GM18909 (cell line): ENCODE measurements at regions not wholly inside any gene's neighbourhood (a gene's known extent, or its start where the extent isn't known, plus 50 kb on each side); places are given as distances from the start of the nearest gene placed in this dataset.
A peak's percentile ranks its signal among the peaks of the same experiment; 100 is the strongest.

Source experiments
- ATAC-seq: cut with Tn5 transposase; IDR thresholded peaks from one replicate; pipeline ENCODE4 v1.9.1; 2021; ENCODE audit warnings: mild to moderate bottlenecking; ENCODE audit not compliant: unreplicated experiment, poor library complexity

GRCh38 chr6:139551376-139551775 lies 176.9 kb upstream of the CITED2 start:
- ATAC-seq: no peak

GRCh38 chr6:139550361-139550760 lies 175.9 kb upstream of the CITED2 start:
- ATAC-seq: no peak

GRCh38 chr6:139549561-139550070 lies 175.2 kb upstream of the CITED2 start:
- ATAC-seq: no peak

DNA sequence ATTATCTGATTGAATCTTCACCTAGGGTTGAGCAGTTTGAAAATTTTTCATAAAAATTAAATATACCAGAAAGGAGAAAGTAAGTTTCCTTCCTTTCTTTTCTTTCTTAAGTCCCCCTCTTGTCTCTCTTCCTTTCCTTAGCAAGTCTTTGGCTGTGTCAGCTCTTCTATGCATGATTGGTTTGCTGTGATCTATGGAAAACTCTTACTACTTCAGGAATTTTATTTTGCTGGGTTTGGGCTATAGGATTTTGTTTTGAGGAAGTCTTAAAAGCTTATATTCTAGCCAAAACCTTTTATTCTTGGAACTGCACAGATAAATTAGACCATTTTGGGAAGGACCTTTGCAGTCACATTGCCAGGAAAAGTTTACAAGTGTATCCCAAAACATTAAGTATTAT lies 173.4 kb upstream of the CITED2 start:
- ATAC-seq: no peak

DNA sequence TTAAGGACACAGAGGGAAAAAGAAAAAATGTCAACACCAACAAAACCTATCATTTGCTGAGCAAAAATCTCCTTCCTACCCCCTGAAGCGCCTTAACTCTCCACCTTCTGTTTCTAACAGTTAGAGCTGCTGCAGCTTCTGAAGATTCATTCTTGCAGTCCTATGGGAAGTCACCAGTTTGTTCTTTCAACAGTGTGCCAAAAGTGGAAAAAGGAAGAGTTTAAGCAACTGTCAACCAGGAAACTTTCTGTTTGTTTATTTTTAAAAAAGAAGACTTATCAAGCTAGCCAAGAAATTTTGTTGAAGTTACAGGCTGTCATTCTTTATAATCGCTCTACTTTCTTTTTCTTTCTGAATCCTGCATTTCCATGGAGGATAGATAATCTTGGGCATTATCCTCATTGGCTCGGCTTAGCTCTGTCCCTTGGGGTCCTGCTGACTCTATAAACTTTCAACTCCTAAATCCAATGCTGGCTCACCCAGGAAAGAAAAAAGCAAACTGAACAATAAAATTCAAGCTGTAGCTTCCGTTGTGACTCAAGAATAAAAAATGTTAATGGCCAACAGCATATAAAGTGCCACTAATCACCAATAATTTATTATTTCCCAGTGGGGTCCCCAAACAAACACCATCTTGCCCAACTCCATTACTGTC lies 172.8 kb upstream of the CITED2 start:
- no peak for ATAC-seq

DNA sequence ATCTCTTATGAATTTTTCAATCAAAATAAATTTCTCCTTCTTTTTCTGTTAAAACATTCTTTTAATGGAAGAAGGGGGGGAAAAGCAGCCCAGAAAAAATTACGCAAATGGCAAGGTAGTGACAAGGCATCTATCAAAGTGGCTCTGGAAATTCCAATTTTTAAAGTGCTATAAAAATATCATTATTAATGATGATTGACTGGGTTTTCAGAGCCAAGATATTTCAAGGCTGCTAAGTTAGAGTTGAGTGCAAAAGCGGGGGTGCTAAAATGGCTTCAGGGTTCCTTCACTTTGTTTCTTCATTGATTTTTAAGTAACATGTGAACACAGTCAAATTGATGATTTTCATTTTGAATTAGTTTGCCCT lies 171.6 kb upstream of the CITED2 start:
- ATAC-seq: no peak

- ATAC-seq: no peak
Measured at GRCh38 chr6:139545206-139546105, 171.0 kb upstream of the CITED2 start.

GRCh38 chr6:139544701-139545057 lies 170.2 kb upstream of the CITED2 start:
- ATAC-seq: no peak

- no peak for ATAC-seq
Measured at GRCh38 chr6:139542351-139542750, 167.9 kb upstream of the CITED2 start.

DNA sequence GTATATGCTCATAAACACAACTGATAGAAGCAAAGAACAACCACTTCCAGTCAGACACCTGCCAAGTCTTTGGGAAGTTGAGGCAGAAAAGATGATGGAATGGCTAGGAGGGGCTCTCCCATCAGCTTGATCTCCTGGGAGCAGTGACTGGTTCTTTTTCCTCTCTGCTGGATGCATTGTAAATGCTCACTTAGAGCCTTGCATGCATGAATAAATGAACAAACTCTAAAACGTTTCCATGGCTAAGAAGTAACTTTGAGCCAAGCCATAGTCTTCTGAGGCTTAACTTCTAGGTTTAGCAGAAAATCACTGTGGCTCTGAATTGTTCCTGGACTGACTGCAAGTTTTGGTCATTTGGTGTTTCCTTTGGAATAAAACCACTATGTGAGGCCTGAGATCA lies 166.4 kb upstream of the CITED2 start:
- no peak for ATAC-seq

DNA sequence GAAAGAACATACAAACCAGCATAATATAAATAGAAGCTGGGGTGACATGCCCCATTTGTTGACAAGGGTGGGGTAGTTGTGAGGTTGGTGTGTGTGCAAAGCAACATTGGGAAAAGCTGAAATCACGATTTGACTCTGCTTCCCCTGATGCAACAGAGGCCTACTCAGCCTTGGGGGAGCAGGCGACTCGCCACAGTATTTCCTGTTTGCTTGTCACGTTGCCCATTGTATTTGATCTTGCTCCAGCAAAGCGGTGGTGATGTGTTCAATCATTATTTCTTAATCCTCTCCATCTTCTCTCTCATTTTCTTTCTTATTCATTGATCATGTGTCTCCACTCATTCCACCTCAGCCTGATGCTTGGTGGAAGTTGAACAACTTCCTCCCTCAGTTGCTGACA lies 165.8 kb upstream of the CITED2 start:
- ATAC-seq: peak; percentile 56

DNA sequence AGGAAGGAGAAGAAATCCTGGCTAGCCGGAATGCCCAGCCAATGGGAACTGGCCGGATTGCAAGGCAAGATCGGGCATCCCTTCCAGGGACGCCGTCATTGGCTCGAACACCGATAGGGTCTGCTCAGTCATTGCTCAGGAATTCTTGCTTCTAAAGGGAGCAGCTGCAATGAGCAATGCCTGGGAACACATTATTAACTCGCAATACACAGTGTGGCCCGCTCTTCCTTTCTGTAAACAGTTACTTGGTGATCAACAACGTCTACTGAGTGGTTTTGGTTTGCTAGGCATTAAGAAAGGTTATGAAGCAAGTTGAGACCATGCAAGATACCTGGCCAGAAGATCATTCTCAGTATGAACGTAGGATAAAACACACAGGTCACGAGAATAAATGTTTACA lies 165.4 kb upstream of the CITED2 start:
- ATAC-seq: peak; percentile 23

DNA sequence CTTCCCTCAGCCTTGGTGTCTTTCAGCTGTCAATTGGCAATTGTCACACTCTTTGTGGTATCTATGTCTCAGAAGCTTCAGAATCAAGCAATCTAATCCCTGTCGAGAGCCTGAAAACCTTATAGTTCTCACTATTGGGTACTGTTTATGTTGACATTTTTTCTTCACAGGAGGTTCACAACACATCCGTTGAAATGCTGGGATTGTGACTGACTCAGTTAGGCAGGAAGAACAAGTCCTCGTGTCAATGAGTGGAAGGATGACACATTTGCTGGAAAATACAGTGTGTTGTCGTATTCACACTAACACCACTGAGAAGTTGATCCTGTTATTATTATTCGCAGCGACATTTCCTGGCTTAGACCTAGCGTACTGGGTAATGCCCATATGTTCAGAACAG lies 163.9 kb upstream of the CITED2 start:
- ATAC-seq: no peak

- no peak for ATAC-seq
Measured at GRCh38 chr6:139536751-139537617, 162.5 kb upstream of the CITED2 start.

DNA sequence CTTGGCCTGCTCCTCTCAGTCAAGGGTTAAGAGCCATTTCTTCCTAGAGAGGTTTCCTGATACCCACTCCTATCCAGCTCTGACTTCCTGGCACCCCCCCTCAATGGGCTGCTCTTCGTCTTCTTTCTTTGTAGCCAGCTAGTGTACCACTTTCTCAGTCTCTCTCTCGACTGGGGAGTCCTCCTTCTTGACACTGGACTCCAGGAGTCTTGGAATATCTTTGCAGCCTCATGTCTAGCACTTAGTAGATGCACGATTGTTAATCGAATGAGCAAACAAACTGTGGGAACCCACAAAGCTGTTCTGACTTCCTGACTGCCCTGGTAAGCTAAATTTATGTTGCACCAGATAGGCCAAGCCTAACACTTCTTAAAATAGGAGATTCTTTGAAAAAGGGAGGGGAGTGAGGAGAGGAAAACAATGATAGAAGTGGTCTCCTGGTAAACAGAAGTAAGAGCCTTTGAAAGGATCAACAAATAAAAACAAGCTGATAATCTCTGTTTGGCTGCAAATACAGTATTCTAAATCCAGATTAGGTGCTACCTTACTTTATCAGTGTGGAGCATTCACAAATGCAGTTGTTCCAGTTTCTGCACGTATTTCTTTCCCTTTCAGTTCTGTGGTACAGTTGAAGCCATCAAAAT lies 160.1 kb upstream of the CITED2 start:
- ATAC-seq: no peak

GRCh38 chr6:139533573-139534471 lies 159.4 kb upstream of the CITED2 start:
- no peak for ATAC-seq

DNA sequence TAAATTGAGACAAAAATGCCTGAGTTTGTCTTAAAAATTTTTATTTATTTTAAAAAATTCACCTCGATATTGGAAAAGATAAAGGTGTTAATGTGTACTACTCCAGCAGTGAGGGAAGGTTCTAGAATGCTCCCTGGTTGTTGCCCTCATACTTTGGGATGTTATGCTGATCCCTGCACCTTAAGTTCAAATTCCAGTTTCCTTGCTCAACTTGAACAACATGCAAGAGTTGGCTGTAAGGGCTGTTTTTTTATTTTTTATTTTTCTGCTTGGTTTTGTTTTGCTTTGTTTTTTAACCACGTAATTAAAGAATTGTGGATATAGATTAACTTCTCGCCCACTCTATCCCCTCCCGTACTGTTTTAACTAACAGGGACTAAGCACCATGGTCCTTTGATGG lies 158.7 kb upstream of the CITED2 start:
- no peak for ATAC-seq

DNA sequence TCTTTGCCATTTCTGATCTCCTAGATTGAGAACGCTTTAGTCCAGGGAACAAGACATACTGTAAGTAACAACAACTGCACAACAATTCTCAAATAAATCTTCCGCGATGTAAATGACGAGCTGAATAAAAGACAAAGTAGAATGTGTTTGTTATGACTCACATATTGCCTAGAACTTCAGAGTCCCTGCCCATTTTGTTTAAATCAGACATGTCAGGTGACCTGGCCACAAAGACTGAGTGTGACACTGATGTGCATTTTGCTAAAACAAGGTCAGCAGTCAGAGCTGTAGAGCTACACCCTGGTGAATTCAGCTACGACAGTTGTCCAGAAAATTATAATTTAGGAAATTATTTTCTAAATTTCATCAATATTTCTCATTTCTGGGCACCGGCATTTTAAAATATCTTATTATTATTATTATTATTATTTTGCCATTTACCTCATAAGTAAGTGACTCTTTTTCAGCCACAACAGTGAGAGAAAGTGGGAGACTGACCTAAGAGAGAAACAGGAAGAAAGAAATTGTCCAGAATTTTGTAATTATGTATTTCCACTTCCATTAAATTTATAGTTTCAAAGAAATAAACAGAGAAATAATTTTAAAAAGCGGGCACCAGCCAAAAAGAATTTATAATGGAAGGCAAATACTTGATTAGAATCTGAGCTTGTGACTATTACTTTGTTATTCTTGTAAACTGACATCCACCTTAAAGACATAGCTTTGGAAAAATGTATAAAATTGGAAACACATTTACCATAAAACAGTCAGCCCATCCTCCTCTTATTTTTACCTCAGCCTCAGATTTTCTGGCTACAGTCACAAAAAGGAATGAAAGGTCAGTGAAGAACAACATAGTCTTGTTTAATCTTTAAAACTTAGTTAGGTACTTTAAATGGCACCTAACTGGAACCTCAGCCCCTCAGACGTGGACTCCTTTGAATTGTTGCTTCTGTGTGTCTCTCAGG lies 157.0 kb upstream of the CITED2 start:
- ATAC-seq: no peak
